ENCODE measurements at regions not wholly inside any gene's neighbourhood (a gene's known extent, or its start where the extent isn't known, plus 50 kb on each side); places are given as distances from the start of the nearest gene placed in this dataset.

GRCh38 chr4:17327591-17327990, 184.3 kb downstream of the QDPR start:
- no peak for DNase-seq
- TF ChIP-seq GATA1 (IDR thresholded peaks at IDR 0.05; ENCODE audit: low read depth, low read length) (no peak), POLR2A (IDR thresholded peaks at IDR 0.05; ENCODE audit: low read length) (no peak)

GRCh38 chr4:17326756-17327155, 185.1 kb downstream of the QDPR start:
- no peak for DNase-seq
- TF ChIP-seq POLR2A (IDR thresholded peaks at IDR 0.05; ENCODE audit: low read length) (no peak), GATA1 (IDR thresholded peaks at IDR 0.05; ENCODE audit: low read depth, low read length) (no peak)

- no peak for DNase-seq
- TF ChIP-seq GATA1 (IDR thresholded peaks at IDR 0.05; ENCODE audit: low read depth, low read length) = no peak
- TF ChIP-seq POLR2A (IDR thresholded peaks at IDR 0.05; ENCODE audit: low read length) = no peak
These were observed 186.8 kb downstream of the QDPR start for GRCh38 chr4:17325098-17325497.

GRCh38 chr4:17324386-17324830, 187.5 kb downstream of the QDPR start:
- TF ChIP-seq POLR2A (IDR thresholded peaks at IDR 0.05; ENCODE audit: low read length) (no peak), GATA1 (IDR thresholded peaks at IDR 0.05; ENCODE audit: low read depth, low read length) (no peak)
- DNase-seq = peak; percentile 35 to 70

GRCh38 chr4:17323554-17324385, 188.1 kb downstream of the QDPR start:
- TF ChIP-seq GATA1 (IDR thresholded peaks at IDR 0.05; ENCODE audit: low read depth, low read length) (no peak), POLR2A (IDR thresholded peaks at IDR 0.05; ENCODE audit: low read length) (no peak)
- no peak for DNase-seq

- DNase-seq = no peak
- TF ChIP-seq GATA1 (IDR thresholded peaks at IDR 0.05; ENCODE audit: low read depth, low read length) (no peak), POLR2A (IDR thresholded peaks at IDR 0.05; ENCODE audit: low read length) (no peak)
These were observed 189.4 kb downstream of the QDPR start for GRCh38 chr4:17322514-17322913.

- TF ChIP-seq POLR2A (IDR thresholded peaks at IDR 0.05; ENCODE audit: low read length) = no peak
- TF ChIP-seq GATA1 (IDR thresholded peaks at IDR 0.05; ENCODE audit: low read depth, low read length) = no peak
- DNase-seq = no peak
These were observed 191.8 kb downstream of the QDPR start for GRCh38 chr4:17320046-17320445.

GRCh38 chr4:17317526-17317925, 194.4 kb downstream of the QDPR start:
- no peak for DNase-seq
- no peak for TF ChIP-seq POLR2A (IDR thresholded peaks at IDR 0.05; ENCODE audit: low read length)
- no peak for TF ChIP-seq GATA1 (IDR thresholded peaks at IDR 0.05; ENCODE audit: low read depth, low read length)

GRCh38 chr4:17316566-17316965, 195.3 kb downstream of the QDPR start:
- TF ChIP-seq GATA1 (IDR thresholded peaks at IDR 0.05; ENCODE audit: low read depth, low read length) (no peak), POLR2A (IDR thresholded peaks at IDR 0.05; ENCODE audit: low read length) (no peak)
- DNase-seq = no peak

- no peak for TF ChIP-seq GATA1 (IDR thresholded peaks at IDR 0.05; ENCODE audit: low read depth, low read length)
- TF ChIP-seq POLR2A (IDR thresholded peaks at IDR 0.05; ENCODE audit: low read length) = no peak
These were observed 196.4 kb downstream of the QDPR start for GRCh38 chr4:17315459-17315858.

GRCh38 chr4:17313194-17313593, 198.7 kb downstream of the QDPR start:
- TF ChIP-seq POLR2A (IDR thresholded peaks at IDR 0.05; ENCODE audit: low read length) (no peak), GATA1 (IDR thresholded peaks at IDR 0.05; ENCODE audit: low read depth, low read length) (no peak)
- no peak for DNase-seq

More at GRCh38 chr4:17315459-17315858, 196.4 kb downstream of the QDPR start:
- DNase-seq = peak in 1 of 2 experiments; percentile 1

- no peak for DNase-seq
- TF ChIP-seq POLR2A (IDR thresholded peaks at IDR 0.05; ENCODE audit: low read length) (no peak), GATA1 (IDR thresholded peaks at IDR 0.05; ENCODE audit: low read depth, low read length) (no peak)
These were observed 201.6 kb downstream of the QDPR start for GRCh38 chr4:17310269-17310652.

GRCh38 chr4:17309567-17310268, 202.2 kb downstream of the QDPR start:
- no peak for DNase-seq
- TF ChIP-seq GATA1 (IDR thresholded peaks at IDR 0.05; ENCODE audit: low read depth, low read length) = no peak
- TF ChIP-seq POLR2A (IDR thresholded peaks at IDR 0.05; ENCODE audit: low read length) = no peak

GRCh38 chr4:17301869-17302268, 210.0 kb downstream of the QDPR start:
- TF ChIP-seq GATA1 (IDR thresholded peaks at IDR 0.05; ENCODE audit: low read depth, low read length) (no peak), POLR2A (IDR thresholded peaks at IDR 0.05; ENCODE audit: low read length) (no peak)
- DNase-seq = no peak

Measured in erythroblast (primary cell).